Heart left ventricle (tissue), 16 donors: ENCODE measurements at regions not wholly inside any gene's neighbourhood (a gene's known extent, or its start where the extent isn't known, plus 50 kb on each side); places are given as distances from the start of the nearest gene placed in this dataset.
A peak's percentile ranks its signal among the peaks of the same experiment; 100 is the strongest.
"Not testable (repeated sequence)": the region's sequence is repeated elsewhere in the genome, so short reads cannot be mapped to it uniquely, and the experiment has no call there.

Source experiments
- ATAC-seq, 4 donors: fragments of 200-7000 bp; cut with Tn5 transposase; one replicate each; pipeline ENCODE4 v1.9.1; 2020 to 2022; ENCODE audit warnings: moderate library complexity in 4 of 4, mild to moderate bottlenecking in 3 of 4, moderate number of reproducible peaks in 1 of 4
- DNase-seq, 5 donors: peaks; one replicate each; pipeline ENCODE4 v3.0.0-alpha.2; 2020
- H3K27ac ChIP-seq, 12 donors: fragments of 200-600 bp; sonication (generic) in 4 of 12; one replicate each; pipeline versions ENCODE4 v1.5.0 to v1.8.0; 2016 to 2022; ENCODE audit warnings: mild to moderate bottlenecking in 2 of 12
- H3K27me3 ChIP-seq, 9 donors: fragments of 200-600 bp; sonication (generic) in 2 of 9; one replicate each; pipeline versions ENCODE4 v1.5.1 to v1.8.0; 2016 to 2022; ENCODE audit warnings: mild to moderate bottlenecking in 3 of 9
- H3K36me3 ChIP-seq, 9 donors: fragments of 200-600 bp; sonication (generic) in 2 of 9; one replicate each; pipeline versions ENCODE4 v1.5.0 to v1.8.0; 2018 to 2022; ENCODE audit warnings: mild to moderate bottlenecking in 2 of 9
- H3K4me1 ChIP-seq, 12 donors: fragments of 200-600 bp; sonication (generic) in 4 of 12; one replicate each; pipeline versions ENCODE4 v1.5.0 to v1.8.0; 2016 to 2022; ENCODE audit warnings: mild to moderate bottlenecking in 3 of 12
- H3K4me3 ChIP-seq, 12 donors: fragments of 200-600 bp; sonication (generic) in 4 of 12; one replicate each; pipeline versions ENCODE4 v1.5.0 to v1.8.0; 2017 to 2022; ENCODE audit warnings: mild to moderate bottlenecking in 9 of 12, moderate library complexity in 4 of 12
- H3K9me3 ChIP-seq, 12 donors: fragments of 200-600 bp; sonication (generic) in 4 of 12; one replicate each; pipeline versions ENCODE4 v1.5.0 to v1.8.0; 2016 to 2022; ENCODE audit warnings: mild to moderate bottlenecking in 1 of 12
- CTCF ChIP-seq, 12 donors: fragments of 200-600 bp; sonication (generic) in 4 of 12; IDR thresholded peaks; one replicate each; pipeline versions ENCODE4 v1.5.0 to v1.8.0; 2018 to 2022; ENCODE audit warnings: antibody characterized with exemption in 12 of 12, mild to moderate bottlenecking in 5 of 12
- POLR2A ChIP-seq, 2 donors: fragments of 450-650 bp; IDR thresholded peaks; one replicate each; pipeline ENCODE4 v1.6.1; 2017; ENCODE audit warnings: antibody characterized with exemption in 2 of 2, mild to moderate bottlenecking in 2 of 2, moderate library complexity in 2 of 2
- WGBS, 4 donors: extraction: QIAGEN DNeasy Blood & Tissue Kit in 2 of 4; methylation state at CpG; one replicate each; pipeline versions ENCODE4 v1.1.5 to v1.1.7; 2013 to 2018; 5-methylcytosine and 5-hydroxymethylcytosine counted together
- intact Hi-C, 10 donors: fragments of 100-400 bp; cut with DNase I; formaldehyde crosslinking; loops; one replicate each; pipeline versions ENCODE4 v1.11.1 to v1.14.2; 2022
- donor health status: ischemic (EF 13 %, LVEDD 7.1; RV severe dilation, severe dysfunction).
- donor health status: healthy with polysubstance abuse.
- donor health status: DM: no; HTN: yes; CAD: no.
- donor health status: DM: no; HTN: no; CAD: no.
- donor health status: ischemic (EF 25% LVEDD 6.9; RV normal size, moderate dysfunction).
- donor health status: ischemic (EF 25% LVEDD 5.7; RV mildly dilated, moderate dysfunction).
- donor health status: healthy.
- donor health status: DM: yes; HTN: yes; CAD: no.
- donor health status: ischemic (EF 35%, LVEDD 5.7; RV mildly dilated, moderate dysfunction).
- donor health status: nonischemic (EF 11% LVEDD 7.7; RV severe dilation, severe dysfunction).
- donor health status: DM: yes; HTN: yes; CAD: no.
- donor health status: PGD.
- donor health status: ischemic (EF 29% LVEDD 5.4; RV normal size, mild dysfunction).
- donor health status: nonischemic (EF 23%, LVEDD 6.1; RV moderate dilation, normal function).

GRCh38 chrX:10469-11458 is 270.4 kb upstream of the PLCXD1 start:
- H3K27ac ChIP-seq, H3K36me3 ChIP-seq, DNase-seq, H3K27me3 ChIP-seq, H3K4me1 ChIP-seq, intact Hi-C loops, H3K4me3 ChIP-seq, H3K9me3 ChIP-seq: not testable (repeated sequence)
- peak in 2 of 4 donors; percentile 42 to 81 for ATAC-seq
- WGBS, 4 donors: 70 to 100% (median 96%) methylated on average over 1 to 2 of the region's 18 CpGs; no CpG with 5 or more reads in 1 of the 4 donors

- intact Hi-C loops, H3K4me1 ChIP-seq, H3K9me3 ChIP-seq, H3K4me3 ChIP-seq, H3K36me3 ChIP-seq, H3K27me3 ChIP-seq, DNase-seq, H3K27ac ChIP-seq: not testable (repeated sequence)
- ATAC-seq: peak in 3 of 4 donors; percentile 65 to 82 (median 81)
- 82 to 90% (median 83%) methylated on average over 18 to 20 of the region's 45 CpGs; no CpG with 5 or more reads in 1 of the 4 donors for WGBS, 4 donors
Measured at GRCh38 chrX:13821-14443, 267.2 kb upstream of the PLCXD1 start.

GRCh38 chrX:14452-14851 is 266.7 kb upstream of the PLCXD1 start:
- ATAC-seq, H3K4me3 ChIP-seq, H3K9me3 ChIP-seq, DNase-seq, intact Hi-C loops, H3K36me3 ChIP-seq, H3K4me1 ChIP-seq, H3K27me3 ChIP-seq, H3K27ac ChIP-seq: not testable (repeated sequence)
- 71 to 96% methylated on average over 1 to 23 of the region's 39 CpGs; no CpG with 5 or more reads in 2 of the 4 donors for WGBS, 4 donors

- intact Hi-C loops, H3K4me1 ChIP-seq, H3K36me3 ChIP-seq, H3K27ac ChIP-seq, H3K9me3 ChIP-seq, H3K27me3 ChIP-seq: not testable (repeated sequence)
- ATAC-seq (peak; percentile 94 to 97 (median 96)), DNase-seq (peak in 2 of 5 donors; percentile 68 to 78)
- H3K4me3 ChIP-seq: peak overlapping the region in 2 of 12 donors; percentile 20 to 33
- WGBS, 4 donors: 20 to 87% (median 63%) methylated on average over 10 to 20 of the region's 47 CpGs; no CpG with 5 or more reads in 1 of the 4 donors
Measured at GRCh38 chrX:18768-19454, 262.3 kb upstream of the PLCXD1 start.

GRCh38 chrX:19455-19827 is 261.7 kb upstream of the PLCXD1 start:
- intact Hi-C loops: not testable (repeated sequence)
- peak overlapping the region in 7 of 12 donors; percentile 29 to 53 (median 38) for H3K4me3 ChIP-seq

GRCh38 chrX:19912-20571 is 261.1 kb upstream of the PLCXD1 start:
- ATAC-seq (no peak), DNase-seq (no peak)

More at GRCh38 chrX:19455-19827, 261.7 kb upstream of the PLCXD1 start:
- peak in 2 of 4 donors; percentile 15 to 58 for ATAC-seq
- H3K27ac ChIP-seq, DNase-seq, H3K9me3 ChIP-seq, H3K36me3 ChIP-seq, H3K27me3 ChIP-seq, H3K4me1 ChIP-seq: not testable (repeated sequence)
- 9% methylated on average over 11 of the region's 41 CpGs; no CpG with 5 or more reads in 3 of the 4 donors for WGBS, 4 donors

GRCh38 chrX:24139-24538 is 257.0 kb upstream of the PLCXD1 start:
- no CpG with 5 or more reads among the region's 6 CpGs for WGBS, 4 donors

More at GRCh38 chrX:19912-20571, 261.1 kb upstream of the PLCXD1 start:
- Histone ChIP-seq H3K36me3 (no peaks in the 10 kb centered on the region), H3K27me3 (no peaks in the 10 kb centered on the region), H3K4me3 (peak overlapping the region in 8 of 12 donors; percentile 28 to 53 (median 34)), H3K4me1 (peaks cover 0 to 4% (median 0%) of the 10 kb centered on the region in 12 donors), H3K27ac (no peak overlapping the region), H3K9me3 (no peaks in the 10 kb centered on the region)
- no peak for TF ChIP-seq CTCF (IDR thresholded peaks at IDR 0.05)
- TF ChIP-seq POLR2A (IDR thresholded peaks at IDR 0.05): no peak
- WGBS, 4 donors: 24 to 39% (median 37%) methylated on average over 27 to 53 of the region's 56 CpGs; no CpG with 5 or more reads in 1 of the 4 donors
- intact Hi-C loops: no loop called here

More at GRCh38 chrX:24139-24538, 257.0 kb upstream of the PLCXD1 start:
- H3K27me3 ChIP-seq, DNase-seq, H3K36me3 ChIP-seq, ATAC-seq, H3K4me3 ChIP-seq, H3K9me3 ChIP-seq, intact Hi-C loops, H3K4me1 ChIP-seq, H3K27ac ChIP-seq: not testable (repeated sequence)
